A673 (cell line): ENCODE measurements at regions not wholly inside any gene's neighbourhood (a gene's known extent, or its start where the extent isn't known, plus 50 kb on each side); places are given as distances from the start of the nearest gene placed in this dataset.

ENCODE experiments used
- BruUV-seq: library from RNA; stranded (reverse); fragments of 400-500 nt; replicated peaks from 2 replicates; lab custom pipeline; 2021; lab: Mats Ljungman, UMichigan
- CTCF ChIA-PET: fragments of 300-600 bp; sonication (Branson Sonifier 250); formaldehyde crosslinking; loops from one replicate; lab custom pipeline; 2022; ENCODE audit warnings: antibody characterized with exemption; lab: Charles Lee
- POLR2A ChIA-PET: fragments of 300-600 bp; sonication (Branson Sonifier 250); formaldehyde crosslinking; loops from one replicate; lab custom pipeline; 2022; ENCODE audit warnings: antibody characterized with exemption; ENCODE audit not compliant: low non-redundant PET; lab: Charles Lee
- DNase-seq: peaks from one replicate; pipeline ENCODE4 v3.0.0-alpha.2; 2015; ENCODE audit warnings: low spot score
- H3K27ac ChIP-seq: fragments of 200-600 bp; sonication (generic); 2 replicates; pipeline ENCODE4 v1.5.1; 2016; ENCODE audit warnings: mixed run types, low read depth, mild to moderate bottlenecking, mixed read lengths, antibody characterized with exemption, low read length; ENCODE audit not compliant: poor library complexity, severe bottlenecking
- H3K27me3 ChIP-seq: fragments of 200-600 bp; sonication (generic); replicated peaks from 2 replicates; pipeline ENCODE4 v1.6.1; 2017; ENCODE audit warnings: mixed run types, low read depth, mild to moderate bottlenecking, mixed read lengths, antibody characterized with exemption, low read length; ENCODE audit not compliant: insufficient read depth, poor library complexity
- H3K36me3 ChIP-seq: fragments of 200-600 bp; sonication (generic); 2 replicates; pipeline ENCODE4 v1.6.1; 2016; ENCODE audit warnings: mixed run types, mild to moderate bottlenecking, mixed read lengths, antibody characterized with exemption, low read length; ENCODE audit not compliant: insufficient read depth, poor library complexity, severe bottlenecking
- H3K4me1 ChIP-seq: fragments of 200-600 bp; sonication (generic); 2 replicates; pipeline ENCODE4 v1.6.1; 2017; ENCODE audit warnings: mixed run types, mild to moderate bottlenecking, mixed read lengths, antibody characterized with exemption, low read length; ENCODE audit not compliant: insufficient read depth, poor library complexity, severe bottlenecking
- H3K4me3 ChIP-seq: fragments of 200-600 bp; sonication (generic); 2 replicates; pipeline ENCODE4 v1.5.1; 2016; ENCODE audit warnings: low read depth, mixed run types, mild to moderate bottlenecking, mixed read lengths, low read length; ENCODE audit not compliant: poor library complexity, severe bottlenecking
- H3K9me3 ChIP-seq: fragments of 200-600 bp; sonication (generic); 2 replicates; pipeline ENCODE4 v1.6.1; 2016; ENCODE audit warnings: mixed run types, low read depth, mild to moderate bottlenecking, mixed read lengths, antibody characterized with exemption, low read length; ENCODE audit not compliant: poor library complexity, severe bottlenecking
- CTCF ChIP-seq: fragments of 300-800, 200-600 bp; sonication (generic); conservative IDR thresholded peaks from 2 replicates; pipeline ENCODE4 v1.5.1; 2017; ENCODE audit warnings: low read depth, mild to moderate bottlenecking, antibody characterized with exemption, low read length, moderate library complexity, mixed read lengths
- EZH2 ChIP-seq: fragments of 200-600 bp; sonication (generic); IDR thresholded peaks from 2 replicates; pipeline ENCODE4 v1.6.1; 2017; ENCODE audit warnings: borderline replicate concordance, low read depth, mild to moderate bottlenecking, mixed read lengths, antibody characterized with exemption, low read length; ENCODE audit not compliant: poor library complexity, severe bottlenecking
- intact Hi-C: fragments of 100-400 bp; cut with micrococcal nuclease; formaldehyde crosslinking; loops from one replicate; pipeline ENCODE4 v1.10.0; 2022; ENCODE audit not compliant: unreplicated experiment

- no peak for DNase-seq
- H3K27me3 ChIP-seq: no peaks in the 10 kb centered on the region
- intact Hi-C loops: no loop called here
- ChIA-PET CTCF (no interaction called here), POLR2A (no interaction called here)
- no peak overlapping the region for H3K4me3 ChIP-seq
- H3K27ac ChIP-seq: no peak overlapping the region
- no peaks in the 10 kb centered on the region for H3K36me3 ChIP-seq
- no peaks in the 10 kb centered on the region for H3K9me3 ChIP-seq
- TF ChIP-seq CTCF (no peak), EZH2 (no peak)
- BruUV-seq: no TSS peak
- H3K4me1 ChIP-seq: no peaks in the 10 kb centered on the region
These were observed 279.6 kb upstream of the VLDLR start for GRCh38 chr9:2341956-2342355.

GRCh38 chr9:2343756-2344155, 277.8 kb upstream of the VLDLR start:
- no peaks in the 10 kb centered on the region for H3K4me1 ChIP-seq
- POLR2A ChIA-PET: no interaction called here
- no peaks in the 10 kb centered on the region for H3K9me3 ChIP-seq
- BruUV-seq: no TSS peak
- CTCF ChIA-PET: no interaction called here
- H3K27ac ChIP-seq: no peak overlapping the region
- TF ChIP-seq EZH2: no peak
- TF ChIP-seq CTCF: no peak
- no peak overlapping the region for H3K4me3 ChIP-seq
- DNase-seq: no peak
- H3K27me3 ChIP-seq: no peaks in the 10 kb centered on the region
- H3K36me3 ChIP-seq: no peaks in the 10 kb centered on the region
- intact Hi-C loops: no loop called here

GRCh38 chr9:2344436-2344835, 277.2 kb upstream of the VLDLR start:
- Histone ChIP-seq H3K27ac (no peak overlapping the region), H3K4me3 (no peak overlapping the region), H3K27me3 (no peaks in the 10 kb centered on the region), H3K36me3 (no peaks in the 10 kb centered on the region), H3K4me1 (no peaks in the 10 kb centered on the region), H3K9me3 (no peaks in the 10 kb centered on the region)
- ChIA-PET CTCF (no interaction called here), POLR2A (no interaction called here)
- no peak for TF ChIP-seq CTCF
- no peak for TF ChIP-seq EZH2
- BruUV-seq: no TSS peak
- intact Hi-C loops: no loop called here
- DNase-seq: no peak
